Neuronal stem cell (in vitro differentiated cells): ENCODE measurements at regions not wholly inside any gene's neighbourhood (a gene's known extent, or its start where the extent isn't known, plus 50 kb on each side); places are given as distances from the start of the nearest gene placed in this dataset.

ENCODE experiments used
- DNase-seq: peaks from one replicate; pipeline ENCODE4 v3.0.0-alpha.2; 2013; ENCODE audit warnings: low spot score
- H2AFZ ChIP-seq: one replicate; pipeline ENCODE4 v1.6.1; 2013; ENCODE audit warnings: mild to moderate bottlenecking, low read length, inconsistent platforms
- H2AK5ac ChIP-seq: 2 replicates; pipeline ENCODE4 v1.6.1; 2013; ENCODE audit warnings: low read depth, mild to moderate bottlenecking, inconsistent platforms, low read length, moderate library complexity, mixed read lengths
- H2BK120ac ChIP-seq: 2 replicates; pipeline ENCODE4 v1.6.1; 2013; ENCODE audit warnings: low read depth, mild to moderate bottlenecking, inconsistent platforms, low read length, moderate library complexity, mixed read lengths
- H2BK12ac ChIP-seq: one replicate; pipeline ENCODE4 v1.6.1; 2013; ENCODE audit warnings: low read length, inconsistent platforms
- H2BK15ac ChIP-seq: 2 replicates; pipeline ENCODE4 v1.6.1; 2013; ENCODE audit warnings: mild to moderate bottlenecking, low read length, inconsistent platforms, mixed read lengths
- H2BK5ac ChIP-seq: one replicate; pipeline ENCODE4 v1.6.1; 2013; ENCODE audit warnings: inconsistent platforms, mild to moderate bottlenecking, low read length, moderate library complexity
- H3K14ac ChIP-seq: one replicate; pipeline ENCODE4 v1.6.1; 2013; ENCODE audit warnings: low read length, inconsistent platforms
- H3K18ac ChIP-seq: 2 replicates; pipeline ENCODE4 v1.6.1; 2013; ENCODE audit warnings: low read length, inconsistent platforms
- H3K23ac ChIP-seq: 2 replicates; pipeline ENCODE4 v1.6.1; 2013; ENCODE audit warnings: low read depth, mild to moderate bottlenecking, mixed read lengths, low read length, inconsistent platforms; ENCODE audit not compliant: poor library complexity
- H3K27ac ChIP-seq: replicated peaks from 3 replicates; pipeline ENCODE4 v1.5.1; 2013; ENCODE audit warnings: low read length, inconsistent platforms
- H3K27me3 ChIP-seq, 3 experiments: 2 replicates each; pipeline ENCODE4 v1.6.1; 2013; ENCODE audit warnings: low read length in 3 of 3, mild to moderate bottlenecking in 2 of 3, inconsistent platforms in 1 of 3, low read depth in 1 of 3, mixed read lengths in 1 of 3, moderate library complexity in 1 of 3; ENCODE audit not compliant: control insufficient read depth in 3 of 3, insufficient read depth in 3 of 3
- H3K36me3 ChIP-seq, 2 donors: replicated peaks in 1 of 2; 2 replicates each; pipeline ENCODE4 v1.6.1; 2013; ENCODE audit warnings: low read length in 2 of 2; ENCODE audit not compliant: control insufficient read depth in 2 of 2, insufficient read depth in 2 of 2
- H3K4ac ChIP-seq: 2 replicates; pipeline ENCODE4 v1.6.1; 2013; ENCODE audit warnings: inconsistent platforms, mild to moderate bottlenecking, low read length, moderate library complexity
- H3K4me1 ChIP-seq, 2 donors: 1 replicate in 1 of 2; 2 replicates in 1 of 2; pipeline ENCODE4 v1.6.1; 2013; ENCODE audit warnings: low read length in 2 of 2, low read depth in 1 of 2; ENCODE audit not compliant: control insufficient read depth in 2 of 2, insufficient read depth in 1 of 2
- H3K4me2 ChIP-seq: one replicate; pipeline ENCODE4 v1.6.1; 2013; ENCODE audit warnings: mild to moderate bottlenecking, low read length, inconsistent platforms; ENCODE audit not compliant: insufficient read depth, poor library complexity, severe bottlenecking
- H3K4me3 ChIP-seq, 2 donors: 2 replicates each; pipeline ENCODE4 v1.5.1; 2013; ENCODE audit warnings: low read length in 2 of 2, mild to moderate bottlenecking in 2 of 2, inconsistent platforms in 1 of 2, moderate library complexity in 1 of 2
- H3K79me1 ChIP-seq: one replicate; pipeline ENCODE4 v1.6.1; 2013; ENCODE audit warnings: low read depth, mild to moderate bottlenecking, inconsistent platforms, low read length, moderate library complexity
- H3K9ac ChIP-seq: one replicate; pipeline ENCODE4 v1.6.1; 2013; ENCODE audit warnings: mild to moderate bottlenecking, low read depth, low read length, inconsistent platforms; ENCODE audit not compliant: poor library complexity
- H3K9me3 ChIP-seq, 2 donors: replicated peaks in 1 of 2; 2 replicates each; pipeline versions ENCODE3 to v1.6.1; 2013; ENCODE audit warnings: low read length in 2 of 2, mild to moderate bottlenecking in 2 of 2, inconsistent platforms in 1 of 2, low read depth in 1 of 2, mixed read lengths in 1 of 2, moderate library complexity in 1 of 2; ENCODE audit not compliant: control insufficient read depth in 2 of 2, insufficient read depth in 1 of 2
- H4K8ac ChIP-seq: one replicate; pipeline ENCODE4 v1.6.1; 2013; ENCODE audit warnings: low read depth, mild to moderate bottlenecking, inconsistent platforms, low read length, moderate library complexity
- H4K91ac ChIP-seq: one replicate; pipeline ENCODE4 v1.6.1; 2013; ENCODE audit warnings: low read length, low read depth, mild to moderate bottlenecking, inconsistent platforms; ENCODE audit not compliant: poor library complexity
- WGBS, 2 donors: extraction: QIAGEN DNeasy Blood & Tissue Kit; methylation state at CpG; one replicate each; pipeline ENCODE4 v1.1.7; 2013; ENCODE audit warnings: missing lambda C conversion rate in 2 of 2, mixed read lengths in 1 of 2; ENCODE audit not compliant: insufficient read length in 2 of 2, insufficient replicate concordance in 1 of 2; ENCODE audit errors: extremely low coverage in 2 of 2; 5-methylcytosine and 5-hydroxymethylcytosine counted together

DNA sequence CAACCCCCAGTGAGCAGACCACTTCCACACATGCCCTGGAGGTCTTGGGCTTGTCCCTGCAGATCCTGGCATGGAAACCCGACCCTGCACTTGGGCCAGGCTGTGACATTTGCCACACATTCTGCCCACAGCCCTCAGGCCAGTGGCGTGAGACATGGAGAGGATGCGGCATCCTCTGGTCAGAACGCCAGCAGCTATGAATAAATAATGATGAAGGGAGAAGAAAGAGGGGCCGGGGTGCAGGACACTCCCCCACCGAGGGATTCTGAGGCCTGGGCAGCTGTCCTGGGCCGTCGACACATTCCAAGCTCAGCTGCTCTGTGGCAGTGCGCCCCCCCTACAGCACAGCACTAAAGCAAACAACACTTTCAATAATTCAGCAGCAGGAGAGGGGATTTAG, 148.8 kb downstream of the ENGASE start:
- no peak overlapping the region for H3K27ac ChIP-seq
- no peak overlapping the region for H4K8ac ChIP-seq
- H4K91ac ChIP-seq, result no peak overlapping the region
- H3K23ac ChIP-seq, result no peak overlapping the region
- H3K4me3 ChIP-seq, result no peak overlapping the region
- peaks cover 0 to 60% (median 0%) of the 10 kb centered on the region in 3 experiments for H3K27me3 ChIP-seq
- H2BK12ac ChIP-seq, result no peak overlapping the region
- H3K4ac ChIP-seq, result no peak overlapping the region
- no CpG with 5 or more reads among the region's 9 CpGs for WGBS, 2 donors
- H2BK120ac ChIP-seq, result no peak overlapping the region
- H2BK15ac ChIP-seq, result no peak overlapping the region
- H3K14ac ChIP-seq, result no peak overlapping the region
- no peaks in the 10 kb centered on the region for H3K36me3 ChIP-seq
- no peaks in the 10 kb centered on the region for H3K9me3 ChIP-seq
- H2AK5ac ChIP-seq, result peak overlapping the region; percentile 80
- H3K18ac ChIP-seq, result peak overlapping the region; percentile 49
- H3K4me1 ChIP-seq, result peaks cover 0 to 25% of the 10 kb centered on the region in 2 donors
- H3K79me1 ChIP-seq, result peaks cover 1% of the 10 kb centered on the region
- H3K4me2 ChIP-seq, result no peak overlapping the region
- no peak overlapping the region for H2AFZ ChIP-seq
- no peak for DNase-seq
- H2BK5ac ChIP-seq, result no peak overlapping the region
- no peak overlapping the region for H3K9ac ChIP-seq

- no peak overlapping the region for H4K8ac ChIP-seq
- no peak overlapping the region for H3K27ac ChIP-seq
- H2BK5ac ChIP-seq, result no peak overlapping the region
- H3K4ac ChIP-seq, result peak overlapping the region; percentile 80
- H3K18ac ChIP-seq, result peak overlapping the region; percentile 87
- peak overlapping the region; percentile 68 for H2BK12ac ChIP-seq
- H2AFZ ChIP-seq, result no peak overlapping the region
- H3K36me3 ChIP-seq, result no peaks in the 10 kb centered on the region
- H3K9ac ChIP-seq, result no peak overlapping the region
- H2BK15ac ChIP-seq, result peak overlapping the region; percentile 46
- peak overlapping the region; percentile 51 for H2BK120ac ChIP-seq
- H3K79me1 ChIP-seq, result peaks cover 1% of the 10 kb centered on the region
- no peaks in the 10 kb centered on the region for H3K9me3 ChIP-seq
- peak overlapping the region; percentile 27 for H3K23ac ChIP-seq
- WGBS, 2 donors, result no CpG with 5 or more reads among the region's 8 CpGs
- H3K14ac ChIP-seq, result no peak overlapping the region
- H3K4me1 ChIP-seq, result peaks cover 0 to 25% of the 10 kb centered on the region in 2 donors
- peak overlapping the region; percentile 80 for H2AK5ac ChIP-seq
- peak overlapping the region; percentile 28 for H3K4me2 ChIP-seq
- H4K91ac ChIP-seq, result no peak overlapping the region
- H3K27me3 ChIP-seq, result peaks cover 0 to 73% (median 0%) of the 10 kb centered on the region in 3 experiments
- H3K4me3 ChIP-seq, result no peak overlapping the region
- no peak for DNase-seq
These were observed 147.0 kb downstream of the ENGASE start for GRCh38 chr17:79221597-79221996.

DNA sequence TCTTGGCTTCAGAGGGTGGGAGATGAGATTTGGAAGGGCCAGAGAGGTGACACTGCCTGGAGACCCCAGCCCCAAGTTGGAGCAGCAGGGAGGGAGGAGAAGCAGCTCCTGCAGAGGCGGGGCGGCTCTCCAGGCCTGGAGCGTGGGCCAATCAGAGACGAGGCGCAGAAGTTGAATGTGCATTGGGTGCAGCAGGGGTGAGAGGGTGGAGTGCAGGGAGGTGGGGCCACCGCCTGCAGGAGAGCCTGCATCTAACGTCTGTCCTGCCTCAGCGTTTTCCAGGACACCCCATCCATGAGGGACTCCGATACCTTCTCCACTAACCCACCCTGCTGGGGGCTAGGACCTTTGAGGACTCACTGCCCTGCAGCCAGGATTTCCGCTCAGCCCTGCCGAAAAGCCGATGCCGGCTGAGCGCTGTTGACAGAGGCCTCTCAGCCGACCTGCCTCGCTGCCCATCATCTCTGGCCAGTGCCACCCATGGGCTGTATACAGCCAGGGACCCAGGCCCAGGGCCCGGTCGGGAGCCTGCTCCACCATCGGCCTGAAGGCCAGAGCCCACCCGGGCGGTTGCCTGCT, 146.2 kb downstream of the ENGASE start:
- peak overlapping the region in 1 of 2 donors; percentile 36 for H3K4me3 ChIP-seq
- peak overlapping the region; percentile 28 for H3K4me2 ChIP-seq
- H2BK120ac ChIP-seq, result no peak overlapping the region
- H3K27me3 ChIP-seq, result peaks cover 0 to 80% (median 0%) of the 10 kb centered on the region in 3 experiments
- H3K9ac ChIP-seq, result no peak overlapping the region
- peak; percentile 53 for DNase-seq
- H4K91ac ChIP-seq, result no peak overlapping the region
- no peak overlapping the region for H2AFZ ChIP-seq
- peak overlapping the region; percentile 46 for H2BK15ac ChIP-seq
- H3K23ac ChIP-seq, result no peak overlapping the region
- peaks cover 1% of the 10 kb centered on the region for H3K79me1 ChIP-seq
- no peak overlapping the region for H4K8ac ChIP-seq
- H2AK5ac ChIP-seq, result no peak overlapping the region
- no CpG with 5 or more reads among the region's 21 CpGs for WGBS, 2 donors
- H3K9me3 ChIP-seq, result no peaks in the 10 kb centered on the region
- H3K14ac ChIP-seq, result no peak overlapping the region
- no peak overlapping the region for H2BK12ac ChIP-seq
- H3K27ac ChIP-seq, result no peak overlapping the region
- H3K4ac ChIP-seq, result no peak overlapping the region
- no peak overlapping the region for H2BK5ac ChIP-seq
- peak overlapping the region; percentile 36 for H3K18ac ChIP-seq
- H3K4me1 ChIP-seq, result peaks cover 0 to 25% of the 10 kb centered on the region in 2 donors
- H3K36me3 ChIP-seq, result no peaks in the 10 kb centered on the region

- Histone ChIP-seq H3K14ac (peak overlapping the region; percentile 49), H4K91ac (no peak overlapping the region), H2AFZ (peak overlapping the region; percentile 49), H3K23ac (peak overlapping the region; percentile 83), H3K79me1 (peaks cover 1% of the 10 kb centered on the region), H3K9me3 (no peaks in the 10 kb centered on the region), H2BK15ac (peak overlapping the region; percentile 89), H3K27ac (no peak overlapping the region), H2AK5ac (peak overlapping the region; percentile 72), H3K36me3 (no peaks in the 10 kb centered on the region), H2BK120ac (peak overlapping the region; percentile 47), H3K9ac (peak overlapping the region; percentile 74), H3K4me2 (peak overlapping the region; percentile 65), H3K4me1 (peaks cover 0 to 25% of the 10 kb centered on the region in 2 donors), H4K8ac (no peak overlapping the region), H2BK5ac (peak overlapping the region; percentile 16), H2BK12ac (peak overlapping the region; percentile 12), H3K27me3 (peaks cover 0 to 85% (median 0%) of the 10 kb centered on the region in 3 experiments), H3K18ac (peak overlapping the region; percentile 95), H3K4ac (no peak overlapping the region), H3K4me3 (peak overlapping the region in 1 of 2 donors; percentile 1)
- DNase-seq, result peak; percentile 12
- WGBS, 2 donors, result no CpG with 5 or more reads among the region's 23 CpGs
These were observed 145.6 kb downstream of the ENGASE start for GRCh38 chr17:79220201-79220712.
